ENCODE measurements at regions not wholly inside any gene's neighbourhood (a gene's known extent, or its start where the extent isn't known, plus 50 kb on each side); places are given as distances from the start of the nearest gene placed in this dataset.

DNA sequence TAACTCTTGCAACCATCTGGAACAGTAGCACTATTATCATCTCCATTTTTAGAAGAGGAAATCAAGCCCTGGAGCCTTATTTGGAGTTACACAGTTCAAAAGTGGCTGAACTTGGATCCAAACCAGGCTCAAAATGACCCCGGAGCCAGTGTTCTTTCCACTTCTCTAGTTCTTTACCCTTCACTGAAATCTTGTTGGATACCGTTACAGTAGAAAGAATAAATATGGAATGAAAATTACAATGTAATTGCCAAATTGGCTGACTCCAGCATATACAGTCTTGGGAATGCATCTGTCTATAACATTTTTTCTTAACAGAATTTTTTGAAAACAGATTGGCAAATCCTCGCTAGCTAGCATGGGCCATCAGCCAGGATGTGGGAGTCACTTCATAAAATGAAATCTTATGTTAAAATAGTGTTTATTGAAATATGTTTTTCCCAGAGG, 261.4 kb downstream of the CTH start:
- CTCF ChIA-PET, result interaction anchor here (4.9 kb wide), 1 partner anchor 13 kb away, joined by 27 read pairs; no protein-coding TSS in a partner anchor
- TF ChIP-seq, protein P1, sequence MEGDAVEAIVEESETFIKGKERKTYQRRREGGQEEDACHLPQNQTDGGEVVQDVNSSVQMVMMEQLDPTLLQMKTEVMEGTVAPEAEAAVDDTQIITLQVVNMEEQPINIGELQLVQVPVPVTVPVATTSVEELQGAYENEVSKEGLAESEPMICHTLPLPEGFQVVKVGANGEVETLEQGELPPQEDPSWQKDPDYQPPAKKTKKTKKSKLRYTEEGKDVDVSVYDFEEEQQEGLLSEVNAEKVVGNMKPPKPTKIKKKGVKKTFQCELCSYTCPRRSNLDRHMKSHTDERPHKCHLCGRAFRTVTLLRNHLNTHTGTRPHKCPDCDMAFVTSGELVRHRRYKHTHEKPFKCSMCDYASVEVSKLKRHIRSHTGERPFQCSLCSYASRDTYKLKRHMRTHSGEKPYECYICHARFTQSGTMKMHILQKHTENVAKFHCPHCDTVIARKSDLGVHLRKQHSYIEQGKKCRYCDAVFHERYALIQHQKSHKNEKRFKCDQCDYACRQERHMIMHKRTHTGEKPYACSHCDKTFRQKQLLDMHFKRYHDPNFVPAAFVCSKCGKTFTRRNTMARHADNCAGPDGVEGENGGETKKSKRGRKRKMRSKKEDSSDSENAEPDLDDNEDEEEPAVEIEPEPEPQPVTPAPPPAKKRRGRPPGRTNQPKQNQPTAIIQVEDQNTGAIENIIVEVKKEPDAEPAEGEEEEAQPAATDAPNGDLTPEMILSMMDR (IDR thresholded peaks at IDR 0.05; ENCODE audit: control extremely low read depth, extremely low read depth, low read depth, missing control alignments), result no peak
- no peak for DNase-seq (ENCODE audit: extremely low spot score)
- POLR2A ChIA-PET, result no interaction called here

DNA sequence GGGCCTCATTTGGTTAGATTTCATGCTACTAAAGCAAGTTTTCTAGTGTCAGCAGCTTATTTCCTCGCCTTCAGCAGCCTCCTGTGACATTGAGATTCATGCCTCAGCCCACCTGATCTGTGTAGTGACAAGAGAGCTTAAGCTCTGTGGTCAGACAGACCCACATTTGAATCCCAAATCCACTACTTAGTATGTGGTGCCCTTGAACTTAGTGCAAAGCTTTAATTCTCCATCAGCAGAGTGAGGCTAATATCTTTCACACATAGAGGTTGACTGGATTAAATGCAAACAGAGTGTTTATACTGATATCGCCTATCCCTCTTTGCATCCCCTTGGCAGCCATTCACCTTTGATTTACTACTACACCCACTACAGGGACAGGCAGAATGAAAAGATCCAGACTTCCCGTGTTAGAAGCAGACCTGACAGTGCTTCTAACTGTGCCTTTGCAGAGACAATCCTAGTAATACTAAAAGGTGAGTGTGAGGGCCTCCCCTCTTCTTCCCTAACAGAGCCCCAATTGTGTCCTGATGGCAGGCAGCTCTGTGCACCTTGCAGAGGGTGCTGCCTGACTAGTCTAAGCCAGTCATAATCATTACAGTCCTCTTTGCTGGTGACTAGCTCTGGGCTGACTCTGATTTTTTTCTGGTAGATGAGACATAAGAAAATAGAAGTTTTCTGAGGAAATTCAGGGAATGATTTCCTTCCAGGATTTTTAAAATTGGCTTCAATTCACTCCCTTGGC, 264.0 kb downstream of the CTH start:
- DNase-seq (ENCODE audit: extremely low spot score), result no peak
- ChIA-PET CTCF (interaction anchor here (1.1 to 4.9 kb wide), 3 partner anchors 10 to 374 kb away, joined by 3 to 27 read pairs (median 3); no protein-coding TSS in a partner anchor), POLR2A (no interaction called here)
- TF ChIP-seq, protein P1 (IDR thresholded peaks at IDR 0.05; ENCODE audit: control extremely low read depth, extremely low read depth, low read depth, missing control alignments), result no peak

DNA sequence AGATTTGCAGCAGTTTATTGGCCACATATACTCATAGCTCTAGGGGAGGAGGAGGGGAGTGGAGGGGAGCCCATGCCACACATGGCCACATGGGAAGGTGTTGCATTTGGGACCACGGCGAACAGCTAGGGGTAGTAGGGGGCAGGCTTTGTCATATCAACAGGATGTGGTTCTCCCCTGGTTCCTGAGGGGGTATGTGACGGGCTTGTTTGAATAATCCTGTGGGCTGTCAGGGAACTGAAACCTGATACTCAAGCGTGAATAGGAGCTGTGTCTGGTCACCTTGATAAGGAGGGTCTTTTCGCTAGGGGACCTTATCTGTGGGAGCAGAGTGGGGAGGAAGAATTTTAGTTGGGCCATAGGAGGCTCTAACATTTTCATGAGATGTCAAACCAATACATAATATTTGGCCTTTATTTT, 264.7 kb downstream of the CTH start:
- POLR2A ChIA-PET, result no interaction called here
- CTCF ChIA-PET, result interaction anchor here (1.1 to 4.9 kb wide), 3 partner anchors 10 to 373 kb away, joined by 3 to 27 read pairs (median 3); no protein-coding TSS in a partner anchor
- TF ChIP-seq, protein P1 (IDR thresholded peaks at IDR 0.05; ENCODE audit: control extremely low read depth, extremely low read depth, low read depth, missing control alignments), result no peak
- no peak for DNase-seq (ENCODE audit: extremely low spot score)

DNA sequence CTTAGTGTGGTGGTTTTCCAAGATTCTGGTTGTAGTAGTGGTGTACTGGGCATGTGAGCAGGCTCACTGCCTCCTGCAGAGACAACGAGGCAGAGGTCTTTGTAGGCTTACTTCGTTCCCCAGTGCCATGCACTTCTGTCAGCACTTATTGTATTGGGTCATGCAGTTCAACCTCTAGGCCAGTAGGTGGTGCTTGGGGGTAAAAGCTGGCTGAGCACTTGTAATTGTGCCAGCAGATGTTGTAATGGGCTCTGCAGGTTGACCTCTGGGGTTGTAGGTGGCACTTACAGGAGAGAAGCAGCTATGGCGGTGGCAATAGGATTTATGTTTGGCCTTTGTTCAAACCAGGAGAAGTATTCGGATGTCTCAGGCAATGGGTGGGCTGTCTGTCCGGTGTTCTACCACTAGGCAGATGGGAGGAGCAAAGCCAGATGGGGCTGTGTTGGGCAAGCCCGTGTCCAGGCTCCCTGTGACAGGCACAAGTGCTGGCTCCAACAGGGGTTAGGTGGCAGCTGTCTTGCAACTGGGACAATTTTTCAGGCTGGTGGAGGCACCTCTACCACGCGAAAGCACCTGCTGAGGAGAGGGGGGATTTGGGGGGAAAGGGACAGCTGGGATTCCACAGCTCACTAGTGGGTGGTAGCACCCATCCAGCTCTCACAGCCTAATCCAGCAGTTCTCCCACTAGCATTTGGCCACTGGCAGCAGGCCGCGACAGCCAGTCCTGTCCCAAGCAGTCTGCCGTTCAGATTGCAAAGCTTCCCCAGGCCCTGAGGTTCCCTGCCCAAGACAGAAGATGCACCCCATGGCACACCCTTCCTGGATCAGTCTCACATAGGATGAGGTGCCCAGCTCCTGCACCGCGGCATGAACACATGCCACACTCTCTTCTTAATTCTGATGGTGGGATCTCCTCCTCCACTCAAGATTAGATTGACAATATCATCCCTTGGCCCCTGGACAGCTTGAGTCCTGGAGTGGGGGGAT, 274.5 kb downstream of the CTH start:
- TF ChIP-seq, protein P1 (IDR thresholded peaks at IDR 0.05; ENCODE audit: control extremely low read depth, extremely low read depth, low read depth, missing control alignments), result peak; percentile 90
- ChIA-PET CTCF (interaction anchor here (0.7 to 3.5 kb wide), 17 partner anchors 9 to 368 kb away, joined by 3 to 36 read pairs (median 4); partner anchors contain the start of gene PTGER3), POLR2A (no interaction called here)
- peak; percentile 56 for DNase-seq (ENCODE audit: extremely low spot score)

DNA sequence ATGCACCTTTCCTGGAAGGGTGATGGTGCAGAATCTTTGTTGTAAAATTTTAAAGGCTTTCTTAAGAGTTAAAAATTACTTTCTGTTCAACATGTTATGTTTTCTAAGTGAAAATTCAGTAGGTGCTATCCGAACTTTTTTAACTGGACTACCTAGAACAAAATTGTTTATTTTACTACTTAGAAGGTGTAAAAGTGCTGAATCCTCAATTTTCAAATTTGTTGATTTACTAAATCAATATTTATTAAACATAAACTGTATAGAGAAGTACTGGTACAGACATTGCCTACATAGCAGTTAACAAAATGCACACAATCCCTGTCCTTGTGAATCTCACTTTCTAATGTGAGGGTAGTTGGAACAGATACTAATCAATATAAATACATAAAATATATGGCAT, 277.5 kb downstream of the CTH start:
- TF ChIP-seq, protein P1 (IDR thresholded peaks at IDR 0.05; ENCODE audit: control extremely low read depth, extremely low read depth, low read depth, missing control alignments), result no peak
- CTCF ChIA-PET, result no interaction called here
- POLR2A ChIA-PET, result no interaction called here
- DNase-seq (ENCODE audit: extremely low spot score), result no peak

DNA sequence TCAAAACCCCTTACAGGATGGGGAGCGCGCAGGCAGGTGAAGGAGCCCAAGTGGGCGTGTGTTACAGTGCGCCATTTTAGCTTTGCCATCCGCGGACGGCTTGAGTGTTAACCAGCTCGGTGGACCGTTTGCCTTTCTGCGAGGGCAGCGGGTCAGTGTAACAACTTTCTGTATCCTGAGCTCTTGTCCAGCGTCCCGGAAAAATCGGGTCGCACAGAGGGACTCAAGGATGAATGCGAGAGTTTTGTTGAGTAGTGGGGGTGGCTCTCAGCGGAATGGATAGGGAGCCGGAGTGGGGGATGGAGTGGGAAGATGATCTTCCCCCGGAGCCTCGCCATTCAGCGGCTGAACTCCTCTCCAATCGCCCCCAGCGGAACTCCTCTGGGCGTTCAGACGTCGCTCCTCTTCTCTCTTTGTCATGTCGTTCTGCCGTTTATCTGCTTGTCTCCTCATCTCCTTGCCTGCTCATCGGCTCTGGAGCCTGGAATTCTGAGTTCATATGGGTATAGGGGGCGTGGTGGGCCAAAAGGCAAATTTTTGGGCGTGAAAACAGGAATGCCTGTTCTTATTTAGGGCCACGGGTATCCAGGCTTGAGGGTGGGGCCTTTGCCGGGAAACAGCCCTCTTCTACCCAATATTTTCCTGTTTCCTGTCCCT, 295.4 kb downstream of the CTH start:
- no peak for DNase-seq (ENCODE audit: extremely low spot score)
- POLR2A ChIA-PET, result no interaction called here
- TF ChIP-seq, protein P1 (IDR thresholded peaks at IDR 0.05; ENCODE audit: control extremely low read depth, extremely low read depth, low read depth, missing control alignments), result no peak
- CTCF ChIA-PET, result interaction anchor here (1.5 kb wide), 1 partner anchor 21 kb away, joined by 7 read pairs; no protein-coding TSS in a partner anchor
